IPS-18a (cell line): ENCODE measurements at regions not wholly inside any gene's neighbourhood (a gene's known extent, or its start where the extent isn't known, plus 50 kb on each side); places are given as distances from the start of the nearest gene placed in this dataset.
"Not testable (repeated sequence)": the region's sequence is repeated elsewhere in the genome, so short reads cannot be mapped to it uniquely, and the experiment has no call there.

Source experiments
- H3K27ac ChIP-seq: one replicate; pipeline ENCODE4 v1.5.1; 2013; ENCODE audit warnings: low read length
- H3K27me3 ChIP-seq: one replicate; pipeline ENCODE4 v1.6.1; 2013; ENCODE audit warnings: mild to moderate bottlenecking, low read length; ENCODE audit not compliant: control insufficient read depth, insufficient read depth
- H3K36me3 ChIP-seq: one replicate; pipeline ENCODE4 v1.6.1; 2013; ENCODE audit warnings: low read depth, low read length; ENCODE audit not compliant: control insufficient read depth
- H3K4me1 ChIP-seq: one replicate; pipeline ENCODE4 v1.6.1; 2013; ENCODE audit warnings: low read depth, low read length; ENCODE audit not compliant: control insufficient read depth
- H3K4me3 ChIP-seq: one replicate; pipeline ENCODE4 v1.5.1; 2013; ENCODE audit warnings: low read length
- H3K9ac ChIP-seq: one replicate; pipeline ENCODE4 v1.6.1; 2013; ENCODE audit warnings: mild to moderate bottlenecking, low read length, moderate library complexity
- H3K9me3 ChIP-seq: one replicate; pipeline ENCODE4 v1.6.1; 2013; ENCODE audit warnings: low read depth, low read length; ENCODE audit not compliant: control insufficient read depth

DNA sequence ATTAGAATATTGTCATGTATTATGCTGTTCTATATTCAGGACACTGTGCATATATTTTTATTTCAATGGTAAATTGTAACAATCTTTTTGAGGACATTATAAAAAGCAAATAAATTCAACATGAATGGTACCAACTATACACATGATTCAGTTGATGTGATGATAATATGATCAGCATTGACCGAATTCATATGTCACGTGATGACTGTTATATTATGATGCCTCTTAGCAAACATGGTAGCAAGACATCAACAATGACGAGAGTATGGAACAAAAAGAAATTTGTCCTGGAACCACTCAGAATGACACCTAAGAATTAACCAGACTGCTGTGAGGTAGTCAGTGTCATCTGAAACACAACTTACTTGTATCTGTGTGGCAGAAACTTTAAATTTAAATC is 161.5 kb upstream of the OR13F1 start:
- no peaks in the 10 kb centered on the region for H3K9me3 ChIP-seq
- no peaks in the 10 kb centered on the region for H3K36me3 ChIP-seq
- no peak overlapping the region for H3K27ac ChIP-seq
- H3K4me1 ChIP-seq, result no peaks in the 10 kb centered on the region
- no peak overlapping the region for H3K9ac ChIP-seq
- H3K27me3 ChIP-seq, result no peaks in the 10 kb centered on the region
- H3K4me3 ChIP-seq, result no peak overlapping the region

DNA sequence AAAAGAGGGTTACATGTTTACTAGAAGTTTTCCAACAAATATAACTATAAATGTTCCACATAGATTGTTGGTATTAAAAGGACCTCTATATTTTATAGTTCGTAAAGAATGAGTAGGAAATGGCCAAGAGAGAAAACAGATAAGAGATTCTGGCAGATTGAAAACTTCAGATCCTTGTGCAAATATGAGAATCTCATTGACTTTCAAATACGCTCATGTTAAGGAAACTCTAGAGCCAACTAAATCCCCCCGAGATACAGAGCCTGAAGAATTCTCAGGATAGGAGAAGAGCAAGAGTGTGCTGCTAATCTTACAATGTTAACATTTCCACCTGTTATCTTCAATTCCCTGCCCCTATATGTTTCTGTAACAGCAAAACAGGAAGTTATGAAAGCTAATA is 159.0 kb upstream of the OR13F1 start:
- H3K27ac ChIP-seq, result no peak overlapping the region
- no peaks in the 10 kb centered on the region for H3K36me3 ChIP-seq
- no peaks in the 10 kb centered on the region for H3K4me1 ChIP-seq
- H3K27me3 ChIP-seq, result no peaks in the 10 kb centered on the region
- H3K4me3 ChIP-seq, result no peak overlapping the region
- no peak overlapping the region for H3K9ac ChIP-seq
- no peaks in the 10 kb centered on the region for H3K9me3 ChIP-seq

DNA sequence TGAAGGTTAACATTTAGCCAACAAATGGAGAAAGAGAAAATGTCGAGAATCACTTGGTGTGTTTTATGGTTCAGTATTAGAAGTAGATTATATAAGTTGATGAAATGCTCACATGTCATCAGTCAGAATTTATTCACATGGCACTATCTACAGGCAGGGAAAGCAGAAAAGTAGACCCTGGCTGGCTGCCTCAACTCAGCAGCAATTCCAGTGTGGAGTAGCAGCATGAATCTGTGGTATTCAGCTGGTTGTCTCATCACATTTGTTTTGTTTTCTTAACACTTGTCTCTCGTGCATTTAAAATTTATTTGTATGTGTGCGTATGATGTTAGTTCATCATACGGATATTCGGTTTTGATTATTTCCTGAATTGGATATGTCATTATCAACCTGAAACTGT is 153.5 kb upstream of the OR13F1 start:
- H3K9ac ChIP-seq, result no peak overlapping the region
- H3K4me1 ChIP-seq, result no peaks in the 10 kb centered on the region
- H3K9me3 ChIP-seq, result no peaks in the 10 kb centered on the region
- H3K27me3 ChIP-seq, result no peaks in the 10 kb centered on the region
- H3K27ac ChIP-seq, result no peak overlapping the region
- no peak overlapping the region for H3K4me3 ChIP-seq
- H3K36me3 ChIP-seq, result no peaks in the 10 kb centered on the region

DNA sequence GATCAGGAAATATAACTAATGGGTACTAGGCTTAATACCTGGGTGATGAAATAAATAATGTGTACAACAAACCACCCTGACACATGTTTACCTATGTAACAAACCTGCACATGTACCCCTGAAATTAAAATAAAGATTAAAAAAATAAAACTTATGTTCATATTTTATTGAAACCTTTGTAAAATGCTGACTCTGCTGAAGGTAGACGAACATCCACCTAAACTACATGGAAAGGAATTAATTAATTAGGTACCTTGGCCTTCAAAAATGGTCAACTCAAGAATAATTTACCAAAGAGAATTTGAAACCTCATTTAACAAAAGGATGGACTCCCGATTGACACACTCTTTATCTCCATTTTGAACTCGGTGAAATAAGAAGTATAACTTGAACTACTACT is 152.3 kb upstream of the OR13F1 start:
- no peaks in the 10 kb centered on the region for H3K9me3 ChIP-seq
- H3K27ac ChIP-seq, result no peak overlapping the region
- H3K9ac ChIP-seq, result no peak overlapping the region
- no peaks in the 10 kb centered on the region for H3K27me3 ChIP-seq
- no peaks in the 10 kb centered on the region for H3K36me3 ChIP-seq
- H3K4me3 ChIP-seq, result no peak overlapping the region
- H3K4me1 ChIP-seq, result no peaks in the 10 kb centered on the region

DNA sequence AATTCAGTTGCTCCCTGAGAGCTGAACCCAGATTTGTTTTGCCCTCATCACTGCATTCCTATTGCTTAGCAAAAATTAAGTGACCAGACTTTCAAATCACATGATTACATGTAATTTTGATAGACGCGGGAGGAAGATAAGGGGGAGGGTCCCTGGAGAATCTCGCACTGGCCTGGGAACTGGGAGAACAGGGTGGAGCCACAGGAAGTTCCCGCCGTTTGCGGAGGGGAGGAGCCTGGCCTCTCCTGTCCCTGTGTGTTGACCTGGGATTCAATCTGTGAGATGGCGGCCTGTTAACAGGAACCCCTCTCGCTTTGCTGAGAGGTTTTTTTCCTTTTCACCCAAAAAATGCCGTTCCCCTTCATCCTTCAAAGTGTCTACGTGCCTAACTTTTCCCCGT is 142.9 kb upstream of the OR13F1 start:
- Histone ChIP-seq H3K9ac (no peak overlapping the region), H3K27me3 (no peaks in the 10 kb centered on the region), H3K36me3 (no peaks in the 10 kb centered on the region), H3K9me3 (peaks cover 3% of the 10 kb centered on the region), H3K4me1 (no peaks in the 10 kb centered on the region), H3K4me3 (no peak overlapping the region), H3K27ac (no peak overlapping the region)

DNA sequence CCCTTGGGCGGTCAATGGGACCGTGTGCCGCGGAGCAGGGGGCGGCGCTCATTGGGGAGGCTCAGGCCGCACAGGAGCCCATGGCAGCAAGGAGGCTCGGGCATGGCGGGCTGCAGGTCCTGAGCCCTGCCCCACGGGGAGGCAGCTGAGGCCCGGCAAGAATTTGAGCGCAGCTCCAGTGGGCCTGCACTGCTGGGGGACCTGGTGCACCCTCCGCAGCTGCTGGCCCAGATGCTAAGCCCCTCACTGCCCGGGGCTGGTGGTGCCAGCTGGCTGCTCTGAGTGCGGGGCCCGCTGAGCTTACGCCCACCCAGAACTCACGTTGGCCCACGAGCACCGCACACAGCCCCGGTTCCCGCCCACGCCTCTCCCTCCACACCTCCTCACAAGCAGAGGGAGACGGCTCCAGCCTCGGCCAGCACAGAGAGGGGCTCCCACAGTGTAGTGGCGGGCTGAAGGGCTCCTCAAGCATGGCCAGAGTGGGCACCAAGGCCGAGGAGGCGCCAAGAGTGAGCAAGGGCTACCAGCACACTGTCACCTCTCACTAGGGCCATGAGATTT is 141.1 kb upstream of the OR13F1 start:
- H3K27ac ChIP-seq, result no peak overlapping the region
- no peak overlapping the region for H3K4me3 ChIP-seq
- H3K36me3 ChIP-seq, result no peaks in the 10 kb centered on the region
- H3K9ac ChIP-seq, result no peak overlapping the region
- no peaks in the 10 kb centered on the region for H3K4me1 ChIP-seq
- no peaks in the 10 kb centered on the region for H3K27me3 ChIP-seq
- H3K9me3 ChIP-seq, result peaks cover 3% of the 10 kb centered on the region

- Histone ChIP-seq H3K27ac (no peak overlapping the region), H3K27me3 (no peaks in the 10 kb centered on the region), H3K4me3 (no peak overlapping the region), H3K9me3 (peaks cover 3% of the 10 kb centered on the region), H3K4me1 (no peaks in the 10 kb centered on the region), H3K36me3 (no peaks in the 10 kb centered on the region), H3K9ac (no peak overlapping the region)
Measured at GRCh38 chr9:104367507-104367906, 136.6 kb upstream of the OR13F1 start.

GRCh38 chr9:104368318-104368717 is 135.7 kb upstream of the OR13F1 start:
- H3K4me1 ChIP-seq, H3K27ac ChIP-seq, H3K4me3 ChIP-seq, H3K27me3 ChIP-seq, H3K9ac ChIP-seq, H3K9me3 ChIP-seq, H3K36me3 ChIP-seq: not testable (repeated sequence)

- Histone ChIP-seq H3K36me3 (no peaks in the 10 kb centered on the region), H3K27me3 (no peaks in the 10 kb centered on the region), H3K4me1 (no peaks in the 10 kb centered on the region), H3K9me3 (no peaks in the 10 kb centered on the region), H3K4me3 (no peak overlapping the region), H3K27ac (no peak overlapping the region), H3K9ac (no peak overlapping the region)
Measured at GRCh38 chr9:104374711-104375110, 129.4 kb upstream of the OR13F1 start.

- Histone ChIP-seq H3K4me3 (no peak overlapping the region), H3K4me1 (peaks cover 7% of the 10 kb centered on the region), H3K27ac (no peak overlapping the region), H3K27me3 (no peaks in the 10 kb centered on the region), H3K9ac (no peak overlapping the region), H3K36me3 (no peaks in the 10 kb centered on the region), H3K9me3 (no peaks in the 10 kb centered on the region)
Measured at GRCh38 chr9:104386013-104386412, 118.0 kb upstream of the OR13F1 start.

DNA sequence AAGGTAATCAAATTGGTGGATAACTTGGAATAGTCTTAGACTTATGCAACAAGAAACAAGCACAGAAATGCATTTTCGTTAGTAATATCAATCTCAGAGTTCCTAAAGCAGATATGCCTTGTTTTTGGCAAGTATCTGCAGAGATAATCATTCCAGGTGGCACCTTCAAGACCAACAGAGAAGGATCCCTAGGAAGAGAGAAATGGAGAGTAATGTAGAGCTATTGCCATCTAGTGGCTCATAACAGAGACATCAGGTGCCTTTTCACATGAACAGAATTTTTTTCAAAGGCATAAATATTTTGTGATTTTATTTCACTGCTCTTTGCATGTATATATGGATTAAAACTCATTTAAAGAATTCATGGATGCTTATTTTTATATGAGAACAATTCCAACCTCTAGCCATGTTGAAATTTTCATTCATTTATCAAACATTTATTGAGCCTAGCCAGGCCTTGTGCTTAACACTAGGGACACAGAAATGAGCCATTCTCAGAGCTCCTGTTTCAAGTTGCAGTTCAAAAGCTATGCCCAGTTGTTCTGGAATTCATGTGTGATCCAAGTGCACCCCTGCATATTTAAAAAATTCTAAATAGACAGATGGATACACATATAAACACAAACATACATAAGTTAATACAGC is 117.5 kb upstream of the OR13F1 start:
- H3K9ac ChIP-seq, result no peak overlapping the region
- H3K9me3 ChIP-seq, result no peaks in the 10 kb centered on the region
- H3K36me3 ChIP-seq, result no peaks in the 10 kb centered on the region
- peaks cover 7% of the 10 kb centered on the region for H3K4me1 ChIP-seq
- H3K27ac ChIP-seq, result no peak overlapping the region
- H3K4me3 ChIP-seq, result no peak overlapping the region
- no peaks in the 10 kb centered on the region for H3K27me3 ChIP-seq

GRCh38 chr9:104388071-104388470 is 116.0 kb upstream of the OR13F1 start:
- H3K9me3 ChIP-seq, result no peaks in the 10 kb centered on the region
- no peak overlapping the region for H3K9ac ChIP-seq
- peaks cover 7% of the 10 kb centered on the region for H3K4me1 ChIP-seq
- no peak overlapping the region for H3K27ac ChIP-seq
- no peak overlapping the region for H3K4me3 ChIP-seq
- no peaks in the 10 kb centered on the region for H3K36me3 ChIP-seq
- no peaks in the 10 kb centered on the region for H3K27me3 ChIP-seq
